HEK293 (cell line): ENCODE measurements at regions not wholly inside any gene's neighbourhood (a gene's known extent, or its start where the extent isn't known, plus 50 kb on each side); places are given as distances from the start of the nearest gene placed in this dataset.

Source experiments
- CTCF ChIA-PET: fragments of 350-600 bp; formaldehyde crosslinking; extraction: SDS; loops from one replicate; lab custom pipeline; 2021; ENCODE audit warnings: antibody characterized with exemption; lab: Yijun Ruan, JAX
- POLR2A ChIA-PET: fragments of 300-600 bp; formaldehyde crosslinking; extraction: SDS; loops from one replicate; lab custom pipeline; 2020; ENCODE audit warnings: antibody characterized with exemption, inconsistent platforms; lab: Yijun Ruan, JAX
- H3K27ac ChIP-seq: fragments of 200-500 bp; sonication (Bioruptor generic); 2 replicates; pipeline ENCODE4 v1.5.1; 2014; ENCODE audit warnings: low read depth, low read length, control low read depth, inconsistent platforms; ENCODE audit errors: extremely low read depth
- H3K36me3 ChIP-seq, 2 experiments: fragments of 200-500 bp in 1 of 2; sonication (Bioruptor generic) in 1 of 2; 1 replicate in 1 of 2; 2 replicates in 1 of 2; pipeline ENCODE4 v1.5.1; 2014 to 2017; ENCODE audit warnings: inconsistent platforms in 2 of 2, low read length in 2 of 2; ENCODE audit not compliant: control insufficient read depth in 2 of 2, insufficient read depth in 1 of 2
- H3K4me1 ChIP-seq: fragments of 200-500 bp; sonication (Bioruptor generic); 2 replicates; pipeline ENCODE4 v1.5.1; 2014; ENCODE audit warnings: mild to moderate bottlenecking, low read length, inconsistent platforms; ENCODE audit not compliant: control insufficient read depth, insufficient read depth
- H3K4me3 ChIP-seq: 2 replicates; pipeline ENCODE4 v1.5.1; 2011; ENCODE audit warnings: low read depth, mild to moderate bottlenecking, control low read depth, low read length, moderate library complexity
- H3K9me3 ChIP-seq: fragments of 200-500 bp; sonication (Bioruptor generic); 2 replicates; pipeline ENCODE4 v1.5.1; 2014; ENCODE audit warnings: low read depth, low read length, inconsistent platforms; ENCODE audit not compliant: control insufficient read depth, insufficient read depth
- HOXC10 ChIP-seq: sonication (generic); formaldehyde crosslinking; IDR thresholded peaks from 2 replicates; pipeline ENCODE4 v1.8.1; 2023; ENCODE audit warnings: mild to moderate bottlenecking, missing genetic modification reagents
- HOXD13 ChIP-seq: sonication (generic); formaldehyde crosslinking; IDR thresholded peaks from 2 replicates; pipeline ENCODE4 v1.8.0; 2022; ENCODE audit warnings: missing genetic modification reagents, borderline replicate concordance
- KLF1 ChIP-seq: fragments of 450-650 bp; formaldehyde crosslinking; IDR thresholded peaks from 2 replicates; pipeline ENCODE4 v1.5.1; 2016; ENCODE audit warnings: missing biosample characterization, missing genetic modification characterization
- KLF10 ChIP-seq: fragments of 450-650 bp; IDR thresholded peaks from 2 replicates; pipeline ENCODE4 v1.5.1; 2018; ENCODE audit warnings: missing biosample characterization, mild to moderate bottlenecking, missing genetic modification characterization
- MEIS1 ChIP-seq: sonication (generic); formaldehyde crosslinking; IDR thresholded peaks from 2 replicates; pipeline ENCODE4 v1.8.1; 2022; ENCODE audit warnings: missing genetic modification reagents, mild to moderate bottlenecking, borderline replicate concordance
- PRDM4 ChIP-seq: fragments of 450-650 bp; formaldehyde crosslinking; IDR thresholded peaks from 2 replicates; pipeline ENCODE4 v1.5.1; 2017; ENCODE audit warnings: missing biosample characterization, missing genetic modification characterization
- SETDB1 ChIP-seq: IDR thresholded peaks from one replicate; pipeline ENCODE4 v1.6.1; 2017; ENCODE audit warnings: mild to moderate bottlenecking, low read length, moderate library complexity, mixed read lengths; ENCODE audit not compliant: insufficient read length
- TCF7L2 ChIP-seq: IDR thresholded peaks from 2 replicates; pipeline ENCODE4 v1.6.1; 2011; ENCODE audit warnings: low read depth, mild to moderate bottlenecking, inconsistent platforms, low read length, moderate library complexity, borderline replicate concordance
- YY2 ChIP-seq: fragments of 450-650 bp; formaldehyde crosslinking; IDR thresholded peaks from 2 replicates; pipeline ENCODE4 v1.5.1; 2016; ENCODE audit warnings: missing biosample characterization, missing genetic modification characterization
- ZBTB21 ChIP-seq: fragments of 450-650 bp; formaldehyde crosslinking; IDR thresholded peaks from 2 replicates; pipeline ENCODE4 v1.5.1; 2017; ENCODE audit warnings: missing biosample characterization, missing genetic modification characterization
- ZBTB48 ChIP-seq: fragments of 450-650 bp; formaldehyde crosslinking; IDR thresholded peaks from 2 replicates; pipeline ENCODE4 v1.5.1; 2016; ENCODE audit warnings: missing biosample characterization, missing genetic modification characterization
- ZBTB7A ChIP-seq: fragments of 450-650 bp; formaldehyde crosslinking; IDR thresholded peaks from 2 replicates; pipeline ENCODE4 v1.5.1; 2016; ENCODE audit warnings: low read depth, missing biosample characterization, missing genetic modification characterization
- ZNF148 ChIP-seq: fragments of 450-650 bp; formaldehyde crosslinking; IDR thresholded peaks from 2 replicates; pipeline ENCODE4 v1.5.0; 2017; ENCODE audit warnings: missing biosample characterization, missing genetic modification characterization, borderline replicate concordance
- ZNF302 ChIP-seq: fragments of 450-650 bp; formaldehyde crosslinking; IDR thresholded peaks from 2 replicates; pipeline ENCODE4 v1.5.1; 2016; ENCODE audit warnings: missing biosample characterization, missing genetic modification characterization, low read depth
- ZNF324 ChIP-seq: fragments of 450-650 bp; formaldehyde crosslinking; IDR thresholded peaks from 2 replicates; pipeline ENCODE4 v1.5.1; 2016; ENCODE audit warnings: missing biosample characterization, missing genetic modification characterization
- ZNF350 ChIP-seq: fragments of 450-650 bp; formaldehyde crosslinking; IDR thresholded peaks from 2 replicates; pipeline ENCODE4 v1.5.0; 2017; ENCODE audit warnings: missing biosample characterization, mild to moderate bottlenecking, missing genetic modification characterization
- ZNF362 ChIP-seq: fragments of 450-650 bp; formaldehyde crosslinking; IDR thresholded peaks from 2 replicates; pipeline ENCODE4 v1.5.1; 2016; ENCODE audit warnings: missing biosample characterization, missing genetic modification characterization
- ZNF366 ChIP-seq: fragments of 450-650 bp; formaldehyde crosslinking; conservative IDR thresholded peaks from 2 replicates; pipeline ENCODE4 v1.5.1; 2016; ENCODE audit warnings: missing biosample characterization, missing genetic modification characterization
- ZNF391 ChIP-seq: fragments of 450-650 bp; formaldehyde crosslinking; IDR thresholded peaks from 2 replicates; pipeline ENCODE4 v1.5.1; 2016; ENCODE audit warnings: low read depth, missing biosample characterization, missing genetic modification characterization, borderline replicate concordance
- ZNF560 ChIP-seq: fragments of 450-650 bp; formaldehyde crosslinking; IDR thresholded peaks from 2 replicates; pipeline ENCODE4 v1.5.1; 2017; ENCODE audit warnings: missing biosample characterization, missing genetic modification characterization, borderline replicate concordance
- ZNF629 ChIP-seq: fragments of 450-650 bp; formaldehyde crosslinking; IDR thresholded peaks from 2 replicates; pipeline ENCODE4 v1.5.1; 2017; ENCODE audit warnings: missing biosample characterization, missing genetic modification characterization

GRCh38 chr3:154792828-154793227, 287.3 kb upstream of the MME start (continued):
- no peak for TF ChIP-seq ZNF362 (tag by site-specific recombination)
- no peak for TF ChIP-seq ZNF302

GRCh38 chr3:154791611-154792010, 288.5 kb upstream of the MME start:
- Histone ChIP-seq H3K36me3 (no peaks in the 10 kb centered on the region), H3K4me3 (no peak overlapping the region), H3K4me1 (no peaks in the 10 kb centered on the region), H3K27ac (no peak overlapping the region), H3K9me3 (no peaks in the 10 kb centered on the region)
- ChIA-PET POLR2A (no interaction called here), CTCF (no interaction called here)
- TF ChIP-seq ZNF560 (tag by site-specific recombination) (no peak), ZBTB7A (no peak), ZNF366 (tag by site-specific recombination) (no peak), ZBTB48 (tag by site-specific recombination) (no peak), ZBTB21 (tag by site-specific recombination) (no peak), ZNF324 (tag by site-specific recombination) (no peak), SETDB1 (no peak), KLF1 (tag by site-specific recombination) (no peak), ZNF629 (no peak), MEIS1 (CRISPR knock-in tag) (no peak), HOXC10 (CRISPR knock-in tag) (no peak), PRDM4 (tag by site-specific recombination) (no peak), YY2 (tag by site-specific recombination) (no peak), TCF7L2 (no peak)

GRCh38 chr3:154786724-154787123, 293.4 kb upstream of the MME start:
- no peak overlapping the region for H3K4me3 ChIP-seq
- H3K4me1 ChIP-seq, result no peaks in the 10 kb centered on the region
- TF ChIP-seq HOXD13 (CRISPR knock-in tag), result no peak
- no peak for TF ChIP-seq KLF10
- no peak for TF ChIP-seq ZNF324 (tag by site-specific recombination)
- no peak for TF ChIP-seq TCF7L2
- TF ChIP-seq ZNF391 (tag by site-specific recombination), result no peak
- no peak for TF ChIP-seq ZNF350 (tag by site-specific recombination)
- no peak for TF ChIP-seq ZNF148
- H3K36me3 ChIP-seq, result no peaks in the 10 kb centered on the region
- H3K9me3 ChIP-seq, result no peaks in the 10 kb centered on the region
- ChIA-PET POLR2A (no interaction called here), CTCF (no interaction called here)
- H3K27ac ChIP-seq, result no peak overlapping the region
